K562 (cell line): ENCODE measurements at regions not wholly inside any gene's neighbourhood (a gene's known extent, or its start where the extent isn't known, plus 50 kb on each side); places are given as distances from the start of the nearest gene placed in this dataset.

Experiments used
- ATAC-seq: fragments of 200-7000 bp; cut with Tn5 transposase; 3 replicates; pipeline ENCODE4 v1.9.1; 2020; ENCODE audit warnings: moderate library complexity
- BruUV-seq: library from RNA; stranded (reverse); fragments of 400-500 nt; replicated peaks from 2 replicates; lab custom pipeline; 2021; lab: Mats Ljungman, UMichigan
- CTCF ChIA-PET: fragments of 300-600 bp; formaldehyde crosslinking; extraction: SDS; loops from one replicate; lab custom pipeline; 2021; ENCODE audit warnings: low intra/inter-chr PET ratio; lab: Yijun Ruan, JAX
- POLR2A ChIA-PET: fragments of 300-600, 350-650 bp; sonication (Branson Sonifier 250); formaldehyde crosslinking; extraction: SDS; loops from one replicate; lab custom pipeline; 2021; ENCODE audit warnings: antibody characterized with exemption, inconsistent platforms; lab: Yijun Ruan, JAX
- DNase-seq, 4 experiments: peaks; one replicate each; pipeline versions ENCODE4 v3.0.0 to v3.0.0-alpha.2; 2011 to 2018; ENCODE audit warnings: low spot score in 3 of 4, mixed read lengths in 3 of 4; ENCODE audit errors: extremely low read depth in 1 of 4
- FAIRE-seq: peaks from 2 replicates; lab custom pipeline; 2011; peaks lifted over from hg19 to GRCh38; lab: Jason Lieb, UNC
- H2AFZ ChIP-seq: 2 replicates; pipeline ENCODE4 v1.6.0; 2011; ENCODE audit warnings: low read depth, low read length, control low read depth, inconsistent platforms
- H3K27ac ChIP-seq: fragments of 200-600 bp; 3 replicates; pipeline ENCODE4 v1.8.0; 2011; ENCODE audit warnings: low read depth, mild to moderate bottlenecking, control low read depth, inconsistent platforms, low read length, moderate library complexity, mixed read lengths; ENCODE audit errors: extremely low read depth
- H3K27me3 ChIP-seq, 2 experiments: fragments of 300-600 bp in 1 of 2; 2 replicates in 1 of 2; 3 replicates in 1 of 2; pipeline versions ENCODE4 v1.6.0 to v1.8.0; 2011; ENCODE audit warnings: inconsistent platforms in 2 of 2, low read length in 2 of 2, mild to moderate bottlenecking in 1 of 2, mixed read lengths in 1 of 2, moderate library complexity in 1 of 2; ENCODE audit not compliant: control insufficient read depth in 2 of 2, insufficient read depth in 2 of 2
- H3K36me3 ChIP-seq: fragments of 300-600 bp; 3 replicates; pipeline ENCODE4 v1.8.0; 2011; ENCODE audit warnings: mild to moderate bottlenecking, low read length, inconsistent platforms; ENCODE audit not compliant: control insufficient read depth, insufficient read depth
- H3K4me1 ChIP-seq, 2 experiments: fragments of 200-600 bp in 1 of 2; replicated peaks in 1 of 2; 2 replicates in 1 of 2; 3 replicates in 1 of 2; pipeline versions ENCODE4 v1.5.1 to v1.8.0; 2011; ENCODE audit warnings: inconsistent platforms in 2 of 2, low read length in 2 of 2, mild to moderate bottlenecking in 1 of 2, mixed read lengths in 1 of 2, moderate library complexity in 1 of 2; ENCODE audit not compliant: control insufficient read depth in 2 of 2, insufficient read depth in 2 of 2
- H3K4me2 ChIP-seq: 2 replicates; pipeline ENCODE4 v1.6.1; 2011; ENCODE audit warnings: low read length, control low read depth, inconsistent platforms, mixed read lengths; ENCODE audit not compliant: insufficient read depth
- H3K4me3 ChIP-seq: fragments of 200-600 bp; sonication (generic), shearing (Covaris generic); 2 replicates; pipeline ENCODE4 v1.5.1; 2016; ENCODE audit warnings: control low read depth, inconsistent platforms
- H3K79me2 ChIP-seq: fragments of 200-600 bp; 3 replicates; pipeline ENCODE4 v1.8.0; 2011; ENCODE audit warnings: low read length, inconsistent platforms; ENCODE audit not compliant: control insufficient read depth, insufficient read depth
- H3K9ac ChIP-seq, 2 experiments: 2 replicates each; pipeline versions ENCODE4 v1.6.0 to v1.6.1; 2011; ENCODE audit warnings: low read depth in 2 of 2, low read length in 2 of 2, control low read depth in 1 of 2, inconsistent platforms in 1 of 2, mild to moderate bottlenecking in 1 of 2, mixed read lengths in 1 of 2; ENCODE audit not compliant: insufficient read depth in 1 of 2
- H3K9me1 ChIP-seq: one replicate; pipeline ENCODE4 v1.6.0; 2011; ENCODE audit warnings: inconsistent platforms, mild to moderate bottlenecking, low read length, moderate library complexity; ENCODE audit not compliant: control insufficient read depth, insufficient read depth
- H3K9me3 ChIP-seq: replicated peaks from 2 replicates; pipeline ENCODE4 v1.5.1; 2011; ENCODE audit warnings: low read depth, low read length, inconsistent platforms; ENCODE audit not compliant: control insufficient read depth, insufficient read depth
- H4K20me1 ChIP-seq: replicated peaks from 2 replicates; pipeline ENCODE4 v1.6.1; 2011; ENCODE audit warnings: low read length, inconsistent platforms, mixed read lengths; ENCODE audit not compliant: control insufficient read depth, insufficient read depth
- HDGF ChIP-seq: fragments of 450-650 bp; IDR thresholded peaks from 2 replicates; pipeline ENCODE4 v1.6.1; 2016
- KAT8 ChIP-seq: fragments of 450-650 bp; IDR thresholded peaks from 2 replicates; pipeline ENCODE4 v1.6.1; 2016; ENCODE audit warnings: low read depth, mild to moderate bottlenecking
- MCM5 ChIP-seq: fragments of 450-650 bp; IDR thresholded peaks from 2 replicates; pipeline ENCODE4 v1.6.1; 2016; ENCODE audit warnings: low read depth
- MIER1 ChIP-seq: fragments of 450-650 bp; IDR thresholded peaks from 2 replicates; pipeline ENCODE4 v1.6.1; 2016; ENCODE audit warnings: antibody characterized with exemption, mild to moderate bottlenecking, low read depth
- PHB2 ChIP-seq: fragments of 450-650 bp; IDR thresholded peaks from 2 replicates; pipeline ENCODE4 v1.6.1; 2017; ENCODE audit warnings: low read depth
- PPARD ChIP-seq: fragments of 250-450 bp; sonication (Bioruptor Pico); IDR thresholded peaks from 2 replicates; pipeline ENCODE4 v1.8.0; 2022; ENCODE audit warnings: inconsistent platforms, mild to moderate bottlenecking, moderate library complexity
- PTRF ChIP-seq: fragments of 450-650 bp; IDR thresholded peaks from 2 replicates; pipeline ENCODE4 v1.6.1; 2016; ENCODE audit warnings: mild to moderate bottlenecking, missing genetic modification characterization, missing compliant biosample characterization
- TRIM25 ChIP-seq: fragments of 450-650 bp; IDR thresholded peaks from 2 replicates; pipeline ENCODE4 v1.7.0; 2016; ENCODE audit warnings: borderline replicate concordance
- ZBTB33 ChIP-seq: sonication (generic); formaldehyde crosslinking; IDR thresholded peaks from 2 replicates; pipeline ENCODE4 v1.8.1; 2023; ENCODE audit warnings: mild to moderate bottlenecking, missing genetic modification reagents
- ZBTB43 ChIP-seq: sonication (generic); formaldehyde crosslinking; IDR thresholded peaks from 2 replicates; pipeline ENCODE4 v1.8.0; 2023; ENCODE audit warnings: mild to moderate bottlenecking, missing genetic modification reagents
- ZC3H8 ChIP-seq: fragments of 450-650 bp; IDR thresholded peaks from 2 replicates; pipeline ENCODE4 v1.6.1; 2017
- ZNF583 ChIP-seq: fragments of 250-450 bp; sonication (Bioruptor Pico); IDR thresholded peaks from 2 replicates; pipeline ENCODE4 v1.4.0; 2020
- ZNF76 ChIP-seq: fragments of 250-450 bp; sonication (Bioruptor Pico); IDR thresholded peaks from 2 replicates; pipeline ENCODE4 v1.4.0; 2020; ENCODE audit warnings: mild to moderate bottlenecking, moderate library complexity, borderline replicate concordance
- WGBS: fragments of 100-300 bp; shearing (Covaris generic); methylation state at CpG from one replicate; pipeline ENCODE4 v1.1.6; 2016; ENCODE audit warnings: low coverage, mixed read lengths; ENCODE audit not compliant: insufficient coverage; ENCODE audit errors: missing lambda C conversion rate; 5-methylcytosine and 5-hydroxymethylcytosine counted together
- in situ Hi-C: fragments of 300-500 bp; cut with MboI; formaldehyde crosslinking; loops from 4 replicates; pipeline ENCODE4 v1.15.0; 2018; ENCODE audit warnings: inconsistent platforms, mixed read lengths
- intact Hi-C: fragments of 100-400 bp; cut with micrococcal nuclease; formaldehyde crosslinking; loops from 2 replicates; pipeline ENCODE4 v1.14.2; 2022

GRCh38 chr14:54197369-54197768 lies 199.4 kb upstream of the CDKN3 start (continued):
- no peak for TF ChIP-seq PHB2
- no peak for TF ChIP-seq PTRF (tag)
- TF ChIP-seq ZNF76 (CRISPR knock-in tag): no peak
- no peak for TF ChIP-seq MIER1

- DNase-seq (no peak), ATAC-seq (no peak), FAIRE-seq (no peak)
- Histone ChIP-seq H3K4me1 (no peaks in the 10 kb centered on the region), H3K27ac (no peak overlapping the region), H3K4me2 (no peak overlapping the region), H3K4me3 (no peak overlapping the region), H3K9ac (no peak overlapping the region), H4K20me1 (no peaks in the 10 kb centered on the region), H3K27me3 (no peaks in the 10 kb centered on the region), H3K79me2 (no peaks in the 10 kb centered on the region), H2AFZ (no peak overlapping the region), H3K9me1 (no peaks in the 10 kb centered on the region), H3K36me3 (no peaks in the 10 kb centered on the region), H3K9me3 (no peaks in the 10 kb centered on the region)
- no TSS peak for BruUV-seq
- no peak for TF ChIP-seq TRIM25
- no peak for TF ChIP-seq ZBTB33
- TF ChIP-seq ZBTB43: no peak
- TF ChIP-seq ZC3H8: no peak
- TF ChIP-seq PPARD (CRISPR knock-in tag): no peak
- no peak for TF ChIP-seq ZNF583 (CRISPR knock-in tag)
- TF ChIP-seq HDGF: no peak
- no peak for TF ChIP-seq KAT8
- TF ChIP-seq MCM5: no peak
- ChIA-PET POLR2A (no interaction called here), CTCF (no interaction called here)
- 0% methylated on average over 2 of the region's 2 CpGs for WGBS
- intact Hi-C loops (no loop called here), in situ Hi-C loops (no loop called here)
Observed at GRCh38 chr14:54200726-54201125, 196.1 kb upstream of the CDKN3 start.
